Epithelial cell of prostate (primary cell): ENCODE measurements at regions not wholly inside any gene's neighbourhood (a gene's known extent, or its start where the extent isn't known, plus 50 kb on each side); places are given as distances from the start of the nearest gene placed in this dataset.

ENCODE experiments used
- DNase-seq: peaks from one replicate; pipeline ENCODE4 v3.0.0-alpha.2; 2011; ENCODE audit warnings: low read depth, low spot score
- H3K27ac ChIP-seq: fragments of 450-650 bp; 2 replicates; pipeline ENCODE4 v1.5.1; 2017; ENCODE audit warnings: mild to moderate bottlenecking

GRCh38 chr13:91139232-91139631 lies 208.3 kb upstream of the MIR17HG start:
- H3K27ac ChIP-seq: no peak overlapping the region
- no peak for DNase-seq

GRCh38 chr13:91141543-91142061 lies 205.9 kb upstream of the MIR17HG start:
- no peak overlapping the region for H3K27ac ChIP-seq
- DNase-seq: no peak

GRCh38 chr13:91142572-91142971 lies 204.9 kb upstream of the MIR17HG start:
- no peak overlapping the region for H3K27ac ChIP-seq
- DNase-seq: no peak

GRCh38 chr13:91144054-91144453 lies 203.4 kb upstream of the MIR17HG start:
- no peak overlapping the region for H3K27ac ChIP-seq
- DNase-seq: no peak

GRCh38 chr13:91144486-91144885 lies 203.0 kb upstream of the MIR17HG start:
- no peak overlapping the region for H3K27ac ChIP-seq
- DNase-seq: no peak

GRCh38 chr13:91145571-91146205 lies 201.8 kb upstream of the MIR17HG start:
- DNase-seq: no peak
- H3K27ac ChIP-seq: no peak overlapping the region

- no peak overlapping the region for H3K27ac ChIP-seq
- no peak for DNase-seq
These were observed 200.9 kb upstream of the MIR17HG start for GRCh38 chr13:91146601-91147000.

GRCh38 chr13:91148098-91148497 lies 199.4 kb upstream of the MIR17HG start:
- no peak for DNase-seq
- H3K27ac ChIP-seq: no peak overlapping the region

- H3K27ac ChIP-seq: no peak overlapping the region
- DNase-seq: no peak
These were observed 195.6 kb upstream of the MIR17HG start for GRCh38 chr13:91151921-91152320.

GRCh38 chr13:91153372-91153771 lies 194.1 kb upstream of the MIR17HG start:
- DNase-seq: no peak
- no peak overlapping the region for H3K27ac ChIP-seq

- no peak for DNase-seq
- H3K27ac ChIP-seq: no peak overlapping the region
These were observed 192.7 kb upstream of the MIR17HG start for GRCh38 chr13:91154558-91155353.

GRCh38 chr13:91155512-91156114 lies 191.9 kb upstream of the MIR17HG start:
- DNase-seq: no peak
- H3K27ac ChIP-seq: no peak overlapping the region

GRCh38 chr13:91157273-91158016 lies 190.0 kb upstream of the MIR17HG start:
- no peak overlapping the region for H3K27ac ChIP-seq
- DNase-seq: no peak

- no peak for DNase-seq
- H3K27ac ChIP-seq: no peak overlapping the region
These were observed 189.5 kb upstream of the MIR17HG start for GRCh38 chr13:91158017-91158395.

GRCh38 chr13:91162180-91162579 lies 185.3 kb upstream of the MIR17HG start:
- no peak for DNase-seq

GRCh38 chr13:91162589-91162988 lies 184.9 kb upstream of the MIR17HG start:
- H3K27ac ChIP-seq: no peak overlapping the region
- DNase-seq: no peak

More at GRCh38 chr13:91162180-91162579, 185.3 kb upstream of the MIR17HG start:
- H3K27ac ChIP-seq: no peak overlapping the region

GRCh38 chr13:91165758-91166157 lies 181.7 kb upstream of the MIR17HG start:
- no peak for DNase-seq
- no peak overlapping the region for H3K27ac ChIP-seq

GRCh38 chr13:91166714-91167511 lies 180.6 kb upstream of the MIR17HG start:
- no peak overlapping the region for H3K27ac ChIP-seq

GRCh38 chr13:91167706-91168385 lies 179.6 kb upstream of the MIR17HG start:
- no peak for DNase-seq
- H3K27ac ChIP-seq: no peak overlapping the region

More at GRCh38 chr13:91166714-91167511, 180.6 kb upstream of the MIR17HG start:
- DNase-seq: no peak
